Limb (tissue), 2 donors: ENCODE measurements at regions not wholly inside any gene's neighbourhood (a gene's known extent, or its start where the extent isn't known, plus 50 kb on each side); places are given as distances from the start of the nearest gene placed in this dataset.
A peak's percentile ranks its signal among the peaks of the same experiment; 100 is the strongest.
"Not testable (repeated sequence)": the region's sequence is repeated elsewhere in the genome, so short reads cannot be mapped to it uniquely, and the experiment has no call there.

Experiments
- DNase-seq, 2 donors: peaks; one replicate each; pipeline ENCODE4 v3.0.0-alpha.2; 2016; ENCODE audit errors: extremely low spot score in 2 of 2

GRCh38 chr10:65219444-65219843 is 1698.2 kb downstream of the REEP3 start:
- no peak for DNase-seq

GRCh38 chr10:65231148-65231547 is 1694.7 kb upstream of the LRRTM3 start:
- no peak for DNase-seq

GRCh38 chr10:65234261-65234660 is 1691.6 kb upstream of the LRRTM3 start:
- DNase-seq: no peak

- DNase-seq: no peak
Measured at GRCh38 chr10:65235266-65235665, 1690.6 kb upstream of the LRRTM3 start.

GRCh38 chr10:65235846-65236245 is 1690.0 kb upstream of the LRRTM3 start:
- no peak for DNase-seq

GRCh38 chr10:65265451-65265954 is 1660.3 kb upstream of the LRRTM3 start:
- DNase-seq: no peak

- not testable (repeated sequence) for DNase-seq
Measured at GRCh38 chr10:65269551-65269950, 1656.3 kb upstream of the LRRTM3 start.

GRCh38 chr10:65270969-65271368 is 1654.9 kb upstream of the LRRTM3 start:
- no peak for DNase-seq

- DNase-seq: no peak
Measured at GRCh38 chr10:65273115-65273514, 1652.7 kb upstream of the LRRTM3 start.

GRCh38 chr10:65275296-65275695 is 1650.5 kb upstream of the LRRTM3 start:
- no peak for DNase-seq

GRCh38 chr10:65284495-65285041 is 1641.3 kb upstream of the LRRTM3 start:
- no peak for DNase-seq

- not testable (repeated sequence) for DNase-seq
Measured at GRCh38 chr10:65285726-65286125, 1640.1 kb upstream of the LRRTM3 start.

GRCh38 chr10:65291286-65291685 is 1634.5 kb upstream of the LRRTM3 start:
- no peak for DNase-seq

GRCh38 chr10:65292551-65292950 is 1633.3 kb upstream of the LRRTM3 start:
- no peak for DNase-seq

- no peak for DNase-seq
Measured at GRCh38 chr10:65294329-65294728, 1631.5 kb upstream of the LRRTM3 start.

- DNase-seq: no peak
Measured at GRCh38 chr10:65301181-65301580, 1624.7 kb upstream of the LRRTM3 start.

- no peak for DNase-seq
Measured at GRCh38 chr10:65306201-65306600, 1619.6 kb upstream of the LRRTM3 start.

- DNase-seq: no peak
Measured at GRCh38 chr10:65312876-65313275, 1613.0 kb upstream of the LRRTM3 start.

- DNase-seq: no peak
Measured at GRCh38 chr10:65313406-65313805, 1612.4 kb upstream of the LRRTM3 start.

- peak in 1 of 2 donors; percentile 23 for DNase-seq
Measured at GRCh38 chr10:65314253-65314652, 1611.6 kb upstream of the LRRTM3 start.

GRCh38 chr10:65319493-65319892 is 1606.3 kb upstream of the LRRTM3 start:
- DNase-seq: no peak

- no peak for DNase-seq
Measured at GRCh38 chr10:65320236-65321026, 1605.4 kb upstream of the LRRTM3 start.

- DNase-seq: no peak
Measured at GRCh38 chr10:65323802-65324201, 1602.0 kb upstream of the LRRTM3 start.
